ENCODE measurements at regions not wholly inside any gene's neighbourhood (a gene's known extent, or its start where the extent isn't known, plus 50 kb on each side); places are given as distances from the start of the nearest gene placed in this dataset.

- no peak for DNase-seq
- Mint-ChIP-seq H3K4me3 (ENCODE audit: low read depth, unreplicated experiment) (no peak overlapping the region), H3K4me1 (ENCODE audit: low read depth, unreplicated experiment) (no peaks in the 10 kb centered on the region), H3K27me3 (ENCODE audit: unreplicated experiment) (no peaks in the 10 kb centered on the region), H3K9me3 (ENCODE audit: low read depth, unreplicated experiment) (no peaks in the 10 kb centered on the region), H3K27ac (ENCODE audit: unreplicated experiment) (no peak overlapping the region), H3K36me3 (ENCODE audit: insufficient read depth, unreplicated experiment) (no peaks in the 10 kb centered on the region)
- CTCF ChIA-PET, result no interaction called here
- no peak for TF ChIP-seq CTCF (IDR thresholded peaks at IDR 0.05; ENCODE audit: unreplicated experiment)
- intact Hi-C loops (cut with micrococcal nuclease; ENCODE audit: unreplicated experiment), result no loop called here
- BruUV-seq (replicated peaks), result no TSS peak
Measured at GRCh38 chr9:81852820-81853219, 75.4 kb upstream of the SPATA31D4 start.

GRCh38 chr9:81855538-81855937 lies 72.7 kb upstream of the SPATA31D4 start:
- CTCF ChIA-PET, result no interaction called here

GRCh38 chr9:81858657-81859430 lies 69.4 kb upstream of the SPATA31D4 start:
- CTCF ChIA-PET, result no interaction called here
- no peak for TF ChIP-seq CTCF (IDR thresholded peaks at IDR 0.05; ENCODE audit: unreplicated experiment)
- no peaks in the 10 kb centered on the region for H3K4me1 Mint-ChIP-seq (ENCODE audit: low read depth, unreplicated experiment)
- no peaks in the 10 kb centered on the region for H3K27me3 Mint-ChIP-seq (ENCODE audit: unreplicated experiment)
- H3K36me3 Mint-ChIP-seq (ENCODE audit: insufficient read depth, unreplicated experiment), result no peaks in the 10 kb centered on the region
- no peak overlapping the region for H3K27ac Mint-ChIP-seq (ENCODE audit: unreplicated experiment)
- H3K9me3 Mint-ChIP-seq (ENCODE audit: low read depth, unreplicated experiment), result no peaks in the 10 kb centered on the region
- no TSS peak for BruUV-seq (replicated peaks)
- intact Hi-C loops (cut with micrococcal nuclease; ENCODE audit: unreplicated experiment), result no loop called here
- H3K4me3 Mint-ChIP-seq (ENCODE audit: low read depth, unreplicated experiment), result no peak overlapping the region
- no peak for DNase-seq

More at GRCh38 chr9:81855538-81855937, 72.7 kb upstream of the SPATA31D4 start:
- Mint-ChIP-seq H3K36me3 (ENCODE audit: insufficient read depth, unreplicated experiment) (no peaks in the 10 kb centered on the region), H3K27ac (ENCODE audit: unreplicated experiment) (no peak overlapping the region), H3K4me3 (ENCODE audit: low read depth, unreplicated experiment) (no peak overlapping the region), H3K4me1 (ENCODE audit: low read depth, unreplicated experiment) (no peaks in the 10 kb centered on the region), H3K9me3 (ENCODE audit: low read depth, unreplicated experiment) (no peaks in the 10 kb centered on the region), H3K27me3 (ENCODE audit: unreplicated experiment) (no peaks in the 10 kb centered on the region)
- no peak for TF ChIP-seq CTCF (IDR thresholded peaks at IDR 0.05; ENCODE audit: unreplicated experiment)
- DNase-seq, result no peak
- no TSS peak for BruUV-seq (replicated peaks)
- intact Hi-C loops (cut with micrococcal nuclease; ENCODE audit: unreplicated experiment), result no loop called here

- no peaks in the 10 kb centered on the region for H3K9me3 Mint-ChIP-seq (ENCODE audit: low read depth, unreplicated experiment)
- H3K4me3 Mint-ChIP-seq (ENCODE audit: low read depth, unreplicated experiment), result no peak overlapping the region
- no peak for TF ChIP-seq CTCF (IDR thresholded peaks at IDR 0.05; ENCODE audit: unreplicated experiment)
- CTCF ChIA-PET, result no interaction called here
- H3K27ac Mint-ChIP-seq (ENCODE audit: unreplicated experiment), result no peak overlapping the region
- intact Hi-C loops (cut with micrococcal nuclease; ENCODE audit: unreplicated experiment), result no loop called here
- H3K27me3 Mint-ChIP-seq (ENCODE audit: unreplicated experiment), result no peaks in the 10 kb centered on the region
- H3K4me1 Mint-ChIP-seq (ENCODE audit: low read depth, unreplicated experiment), result no peaks in the 10 kb centered on the region
- DNase-seq, result no peak
- no TSS peak for BruUV-seq (replicated peaks)
- H3K36me3 Mint-ChIP-seq (ENCODE audit: insufficient read depth, unreplicated experiment), result no peaks in the 10 kb centered on the region
Measured at GRCh38 chr9:81860581-81860980, 67.6 kb upstream of the SPATA31D4 start.
